22Rv1 (cell line): ENCODE measurements at regions not wholly inside any gene's neighbourhood (a gene's known extent, or its start where the extent isn't known, plus 50 kb on each side); places are given as distances from the start of the nearest gene placed in this dataset.

ENCODE experiments used
- H3K27ac ChIP-seq: fragments of 450-650 bp; 2 replicates; pipeline ENCODE4 v1.5.1; 2017
- CTCF ChIP-seq: fragments of 450-650 bp; IDR thresholded peaks from 2 replicates; pipeline ENCODE4 v1.5.1; 2017; ENCODE audit warnings: mild to moderate bottlenecking
- ZFX ChIP-seq: fragments of 450-650 bp; IDR thresholded peaks from 2 replicates; pipeline ENCODE4 v1.6.1; 2017; ENCODE audit warnings: antibody characterized with exemption, borderline replicate concordance

- no peak overlapping the region for H3K27ac ChIP-seq
- no peak for TF ChIP-seq ZFX
- TF ChIP-seq CTCF, result no peak
Measured at GRCh38 chr2:42876326-42876751, 84.0 kb upstream of the HAAO start.

- TF ChIP-seq ZFX, result no peak
- no peak for TF ChIP-seq CTCF
- H3K27ac ChIP-seq, result no peak overlapping the region
Measured at GRCh38 chr2:42875880-42876279, 83.5 kb upstream of the HAAO start.

- no peak for TF ChIP-seq ZFX
- TF ChIP-seq CTCF, result no peak
- H3K27ac ChIP-seq, result no peak overlapping the region
Measured at GRCh38 chr2:42874949-42875801, 82.8 kb upstream of the HAAO start.

GRCh38 chr2:42872721-42873120, 80.3 kb upstream of the HAAO start:
- TF ChIP-seq CTCF (no peak), ZFX (no peak)
- H3K27ac ChIP-seq, result no peak overlapping the region

GRCh38 chr2:42871372-42871771, 79.0 kb upstream of the HAAO start:
- no peak for TF ChIP-seq ZFX
- no peak for TF ChIP-seq CTCF
- H3K27ac ChIP-seq, result no peak overlapping the region

- no peak for TF ChIP-seq CTCF
- no peak for TF ChIP-seq ZFX
- no peak overlapping the region for H3K27ac ChIP-seq
Measured at GRCh38 chr2:42868874-42869273, 76.5 kb upstream of the HAAO start.

- TF ChIP-seq ZFX (no peak), CTCF (no peak)
- H3K27ac ChIP-seq, result no peak overlapping the region
Measured at GRCh38 chr2:42868096-42868495, 75.7 kb upstream of the HAAO start.
